OCI-LY7 (cell line): ENCODE measurements at regions not wholly inside any gene's neighbourhood (a gene's known extent, or its start where the extent isn't known, plus 50 kb on each side); places are given as distances from the start of the nearest gene placed in this dataset.

Source experiments
- BruUV-seq: library from RNA; stranded (reverse); fragments of 400-500 nt; replicated peaks from 2 replicates; lab custom pipeline; 2021; lab: Mats Ljungman, UMichigan
- CTCF ChIA-PET: fragments of 300-600 bp; sonication (Branson Sonifier 250); formaldehyde crosslinking; loops from one replicate; lab custom pipeline; 2022; ENCODE audit warnings: antibody characterized with exemption; ENCODE audit not compliant: unreplicated experiment; lab: Charles Lee
- POLR2A ChIA-PET: fragments of 300-600 bp; sonication (Branson Sonifier 250); formaldehyde crosslinking; loops from one replicate; lab custom pipeline; 2022; ENCODE audit warnings: antibody characterized with exemption; lab: Charles Lee
- DNase-seq: peaks from one replicate; pipeline ENCODE4 v3.0.0-alpha.2; 2015; ENCODE audit warnings: low spot score
- H2AFZ ChIP-seq: fragments of 200-600 bp; sonication (generic), shearing (Covaris generic); 2 replicates; pipeline ENCODE4 v1.6.1; 2014; ENCODE audit warnings: mild to moderate bottlenecking, antibody characterized with exemption, low read length, moderate library complexity
- H3K27ac ChIP-seq: fragments of 200-600 bp; sonication (generic); 2 replicates; pipeline ENCODE4 v1.5.1; 2014; ENCODE audit warnings: mixed run types, low read depth, mild to moderate bottlenecking, moderate library complexity, low read length, inconsistent platforms; ENCODE audit not compliant: poor library complexity, severe bottlenecking
- H3K36me3 ChIP-seq: fragments of 200-600 bp; sonication (generic); 2 replicates; pipeline ENCODE4 v1.6.1; 2014; ENCODE audit warnings: mild to moderate bottlenecking, antibody characterized with exemption, low read length, moderate library complexity, mixed read lengths; ENCODE audit not compliant: insufficient read depth
- H3K4me1 ChIP-seq: fragments of 200-600 bp; sonication (generic); 2 replicates; pipeline ENCODE4 v1.5.1; 2014; ENCODE audit warnings: mild to moderate bottlenecking, low read length; ENCODE audit not compliant: insufficient read depth, poor library complexity, severe bottlenecking
- H3K4me2 ChIP-seq: fragments of 200-600 bp; sonication (generic); 2 replicates; pipeline ENCODE4 v1.6.1; 2014; ENCODE audit warnings: mild to moderate bottlenecking, low read length
- H3K4me3 ChIP-seq: fragments of 200-600 bp; sonication (generic); 2 replicates; pipeline ENCODE4 v1.5.1; 2014; ENCODE audit warnings: mild to moderate bottlenecking, low read depth, low read length; ENCODE audit not compliant: poor library complexity, severe bottlenecking
- H3K79me2 ChIP-seq: fragments of 200-600 bp; sonication (generic); 2 replicates; pipeline ENCODE4 v1.6.1; 2016; ENCODE audit warnings: low read depth, mild to moderate bottlenecking, low read length, moderate library complexity, mixed read lengths; ENCODE audit not compliant: insufficient read depth
- H3K9me2 ChIP-seq: fragments of 200-600 bp; sonication (generic); 2 replicates; pipeline ENCODE4 v1.6.1; 2016; ENCODE audit warnings: mild to moderate bottlenecking, low read length, mixed read lengths; ENCODE audit not compliant: insufficient read depth
- H3K9me3 ChIP-seq: fragments of 200-600 bp; sonication (generic); 2 replicates; pipeline ENCODE4 v1.6.1; 2014; ENCODE audit warnings: mild to moderate bottlenecking, mixed run types, low read length, mixed read lengths
- H4K20me1 ChIP-seq: fragments of 200-600 bp; sonication (generic); 2 replicates; pipeline ENCODE4 v1.6.1; 2014; ENCODE audit warnings: mild to moderate bottlenecking, antibody characterized with exemption, low read length, moderate library complexity, mixed read lengths; ENCODE audit not compliant: insufficient read depth
- EZH2phosphoT487 ChIP-seq: fragments of 200-600 bp; sonication (generic); IDR thresholded peaks from 2 replicates; pipeline ENCODE4 v1.6.1; 2018; ENCODE audit warnings: low read depth, borderline replicate concordance, mild to moderate bottlenecking, mixed run types, antibody characterized with exemption, low read length, moderate library complexity, mixed read lengths
- intact Hi-C: fragments of 100-400 bp; cut with micrococcal nuclease; formaldehyde crosslinking; loops from one replicate; pipeline ENCODE4 v1.10.0; 2022; ENCODE audit not compliant: unreplicated experiment
- TF ChIP-seq, protein P1 (sequence below): fragments of 200-600 bp; sonication (generic); conservative IDR thresholded peaks from 2 replicates; pipeline ENCODE4 v1.5.1; 2014; ENCODE audit warnings: mild to moderate bottlenecking, antibody characterized with exemption, low read length, moderate library complexity, mixed read lengths

DNA sequence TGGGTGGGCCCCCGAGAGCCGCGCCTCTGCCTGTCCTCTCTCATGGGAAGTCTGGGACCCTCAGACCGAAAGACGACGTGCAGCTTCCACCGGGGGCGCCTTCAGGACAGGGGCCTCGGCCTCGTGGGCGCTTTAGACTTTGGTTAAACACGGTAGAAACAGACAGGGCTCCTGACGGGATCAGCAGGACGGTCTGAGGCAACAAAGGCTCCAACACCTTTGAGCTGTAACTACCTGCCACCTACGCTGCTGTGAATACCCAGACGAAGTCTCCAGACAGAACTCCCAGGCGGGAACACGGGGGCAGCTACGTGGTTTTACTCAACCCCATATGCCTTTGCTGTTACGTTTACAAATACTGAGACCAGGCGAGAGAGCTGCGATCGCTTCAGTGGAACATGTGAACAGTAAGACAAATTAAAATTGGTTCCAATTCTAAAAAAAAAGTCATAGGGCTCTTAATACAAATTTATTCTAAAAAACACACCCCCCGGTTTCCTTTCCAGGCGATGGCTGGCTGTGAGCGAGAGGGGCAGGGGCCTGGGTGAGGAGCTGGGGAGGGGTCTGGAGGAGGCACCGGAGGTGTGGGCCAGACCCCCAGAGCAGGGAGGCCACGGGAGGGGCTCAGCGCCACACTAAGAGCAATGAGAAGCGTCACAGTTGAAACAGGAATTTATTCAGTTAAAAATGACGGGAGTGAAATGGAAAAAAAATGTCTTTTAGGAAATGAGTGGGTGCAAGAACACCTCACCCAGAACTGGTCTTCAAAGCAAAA is 453.2 kb downstream of the QKI start:
- H3K4me1 ChIP-seq = peaks cover 4% of the 10 kb centered on the region
- intact Hi-C loops = no loop called here
- no peaks in the 10 kb centered on the region for H3K9me2 ChIP-seq
- H3K4me3 ChIP-seq = no peak overlapping the region
- no peaks in the 10 kb centered on the region for H3K36me3 ChIP-seq
- H2AFZ ChIP-seq = no peak overlapping the region
- TF ChIP-seq, protein P1, sequence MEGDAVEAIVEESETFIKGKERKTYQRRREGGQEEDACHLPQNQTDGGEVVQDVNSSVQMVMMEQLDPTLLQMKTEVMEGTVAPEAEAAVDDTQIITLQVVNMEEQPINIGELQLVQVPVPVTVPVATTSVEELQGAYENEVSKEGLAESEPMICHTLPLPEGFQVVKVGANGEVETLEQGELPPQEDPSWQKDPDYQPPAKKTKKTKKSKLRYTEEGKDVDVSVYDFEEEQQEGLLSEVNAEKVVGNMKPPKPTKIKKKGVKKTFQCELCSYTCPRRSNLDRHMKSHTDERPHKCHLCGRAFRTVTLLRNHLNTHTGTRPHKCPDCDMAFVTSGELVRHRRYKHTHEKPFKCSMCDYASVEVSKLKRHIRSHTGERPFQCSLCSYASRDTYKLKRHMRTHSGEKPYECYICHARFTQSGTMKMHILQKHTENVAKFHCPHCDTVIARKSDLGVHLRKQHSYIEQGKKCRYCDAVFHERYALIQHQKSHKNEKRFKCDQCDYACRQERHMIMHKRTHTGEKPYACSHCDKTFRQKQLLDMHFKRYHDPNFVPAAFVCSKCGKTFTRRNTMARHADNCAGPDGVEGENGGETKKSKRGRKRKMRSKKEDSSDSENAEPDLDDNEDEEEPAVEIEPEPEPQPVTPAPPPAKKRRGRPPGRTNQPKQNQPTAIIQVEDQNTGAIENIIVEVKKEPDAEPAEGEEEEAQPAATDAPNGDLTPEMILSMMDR = no peak
- no peak for TF ChIP-seq EZH2phosphoT487
- H4K20me1 ChIP-seq = no peaks in the 10 kb centered on the region
- H3K4me2 ChIP-seq = no peak overlapping the region
- no TSS peak for BruUV-seq
- no peak overlapping the region for H3K27ac ChIP-seq
- CTCF ChIA-PET = no interaction called here
- no peak for DNase-seq
- no peaks in the 10 kb centered on the region for H3K9me3 ChIP-seq
- H3K79me2 ChIP-seq = no peaks in the 10 kb centered on the region
- POLR2A ChIA-PET = interaction anchor here (0.7 kb wide), 1 partner anchor 391 kb away, joined by 3 read pairs; no protein-coding TSS in a partner anchor

DNA sequence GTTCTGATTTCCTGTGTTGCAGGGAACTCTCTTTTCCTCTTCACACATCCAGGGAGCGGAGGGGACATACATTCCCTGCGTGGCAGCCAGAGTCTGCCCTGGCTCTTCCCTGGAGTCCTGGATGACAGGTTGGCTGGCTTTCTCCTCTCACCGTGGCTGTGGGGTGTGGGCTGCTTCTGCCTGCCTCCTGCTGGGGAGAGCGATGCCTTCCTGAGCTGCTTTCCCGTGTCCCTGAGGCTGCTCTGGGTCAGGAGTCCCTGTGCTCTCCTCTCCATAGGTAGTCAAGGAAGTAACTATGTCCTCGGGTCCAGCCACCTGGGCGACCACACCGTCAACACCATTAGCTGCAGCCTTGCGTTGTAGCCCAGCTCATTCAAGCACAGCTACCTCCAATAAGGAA is 451.7 kb downstream of the QKI start:
- H4K20me1 ChIP-seq = no peaks in the 10 kb centered on the region
- H3K36me3 ChIP-seq = no peaks in the 10 kb centered on the region
- H3K4me1 ChIP-seq = peaks cover 4% of the 10 kb centered on the region
- H3K9me2 ChIP-seq = no peaks in the 10 kb centered on the region
- H3K79me2 ChIP-seq = no peaks in the 10 kb centered on the region
- intact Hi-C loops = no loop called here
- BruUV-seq = no TSS peak
- no peak overlapping the region for H3K4me2 ChIP-seq
- no peak overlapping the region for H2AFZ ChIP-seq
- no peak overlapping the region for H3K27ac ChIP-seq
- no peak overlapping the region for H3K4me3 ChIP-seq
- ChIA-PET CTCF (no interaction called here), POLR2A (interaction anchor here (0.6 to 0.9 kb wide), 2 partner anchors 17 to 35 kb away, joined by 3 to 4 read pairs; no protein-coding TSS in a partner anchor)
- no peaks in the 10 kb centered on the region for H3K9me3 ChIP-seq
- no peak for DNase-seq
- TF ChIP-seq EZH2phosphoT487 = no peak
- TF ChIP-seq, protein P1 = no peak

DNA sequence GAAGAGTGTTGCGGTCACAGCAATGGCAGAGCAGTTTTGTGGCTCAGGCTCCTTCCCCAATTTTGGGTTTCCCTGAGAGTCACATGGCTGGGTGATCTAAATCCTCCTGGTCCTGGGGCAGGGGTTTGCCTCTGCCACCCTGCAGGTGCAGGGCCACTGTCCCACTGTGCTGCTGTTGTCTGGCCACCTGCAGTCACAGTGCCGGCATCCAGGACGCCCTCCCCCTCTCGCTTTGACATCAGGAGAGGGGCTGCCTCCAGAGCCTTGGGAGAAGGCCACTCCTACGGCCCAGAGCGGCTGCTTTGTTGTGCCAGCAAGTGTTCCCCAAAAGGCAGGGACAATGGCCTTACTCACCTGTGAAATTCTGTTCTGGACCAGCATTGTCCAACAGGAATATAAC is 449.0 kb downstream of the QKI start:
- no peaks in the 10 kb centered on the region for H3K36me3 ChIP-seq
- no peaks in the 10 kb centered on the region for H4K20me1 ChIP-seq
- TF ChIP-seq, protein P1 = no peak
- no peak for TF ChIP-seq EZH2phosphoT487
- no peak for DNase-seq
- no peaks in the 10 kb centered on the region for H3K79me2 ChIP-seq
- ChIA-PET CTCF (no interaction called here), POLR2A (interaction anchor here (0.7 kb wide), 1 partner anchor 136 kb away, joined by 7 read pairs; no protein-coding TSS in a partner anchor)
- no peak overlapping the region for H3K4me3 ChIP-seq
- no peak overlapping the region for H3K4me2 ChIP-seq
- no peak overlapping the region for H2AFZ ChIP-seq
- no peaks in the 10 kb centered on the region for H3K9me3 ChIP-seq
- no peaks in the 10 kb centered on the region for H3K9me2 ChIP-seq
- intact Hi-C loops = no loop called here
- H3K4me1 ChIP-seq = peaks cover 4% of the 10 kb centered on the region
- BruUV-seq = no TSS peak
- no peak overlapping the region for H3K27ac ChIP-seq
